ENCODE measurements at regions not wholly inside any gene's neighbourhood (a gene's known extent, or its start where the extent isn't known, plus 50 kb on each side); places are given as distances from the start of the nearest gene placed in this dataset.

DNA sequence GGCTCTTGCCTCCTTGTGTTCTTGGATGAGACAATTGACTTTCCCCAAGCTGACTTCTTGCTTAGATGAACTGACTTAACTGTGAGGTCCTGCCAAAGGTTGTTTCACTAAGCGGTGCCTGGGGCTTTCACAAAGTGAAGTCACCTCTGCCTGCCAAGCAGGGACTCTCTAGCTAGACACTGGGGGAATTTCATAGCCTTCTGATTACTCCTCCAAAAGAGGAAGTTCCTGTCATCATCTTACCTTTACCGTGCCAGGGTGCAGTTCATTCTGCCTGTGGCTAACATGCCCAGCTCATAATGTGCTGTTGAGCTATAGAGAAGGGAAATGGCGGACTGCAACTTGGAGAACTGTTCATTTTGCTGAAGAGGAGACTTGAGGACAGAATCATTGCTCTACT, 472.0 kb upstream of the WWC1 start:
- TF ChIP-seq, protein P1, sequence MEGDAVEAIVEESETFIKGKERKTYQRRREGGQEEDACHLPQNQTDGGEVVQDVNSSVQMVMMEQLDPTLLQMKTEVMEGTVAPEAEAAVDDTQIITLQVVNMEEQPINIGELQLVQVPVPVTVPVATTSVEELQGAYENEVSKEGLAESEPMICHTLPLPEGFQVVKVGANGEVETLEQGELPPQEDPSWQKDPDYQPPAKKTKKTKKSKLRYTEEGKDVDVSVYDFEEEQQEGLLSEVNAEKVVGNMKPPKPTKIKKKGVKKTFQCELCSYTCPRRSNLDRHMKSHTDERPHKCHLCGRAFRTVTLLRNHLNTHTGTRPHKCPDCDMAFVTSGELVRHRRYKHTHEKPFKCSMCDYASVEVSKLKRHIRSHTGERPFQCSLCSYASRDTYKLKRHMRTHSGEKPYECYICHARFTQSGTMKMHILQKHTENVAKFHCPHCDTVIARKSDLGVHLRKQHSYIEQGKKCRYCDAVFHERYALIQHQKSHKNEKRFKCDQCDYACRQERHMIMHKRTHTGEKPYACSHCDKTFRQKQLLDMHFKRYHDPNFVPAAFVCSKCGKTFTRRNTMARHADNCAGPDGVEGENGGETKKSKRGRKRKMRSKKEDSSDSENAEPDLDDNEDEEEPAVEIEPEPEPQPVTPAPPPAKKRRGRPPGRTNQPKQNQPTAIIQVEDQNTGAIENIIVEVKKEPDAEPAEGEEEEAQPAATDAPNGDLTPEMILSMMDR (IDR thresholded peaks at IDR 0.05; ENCODE audit: low read depth, low read length, missing control alignments) = no peak
- DNase-seq (ENCODE audit: low read depth) = peak; percentile 5
- no peak overlapping the region for H3K4me3 ChIP-seq (ENCODE audit: low read depth, low read length)

DNA sequence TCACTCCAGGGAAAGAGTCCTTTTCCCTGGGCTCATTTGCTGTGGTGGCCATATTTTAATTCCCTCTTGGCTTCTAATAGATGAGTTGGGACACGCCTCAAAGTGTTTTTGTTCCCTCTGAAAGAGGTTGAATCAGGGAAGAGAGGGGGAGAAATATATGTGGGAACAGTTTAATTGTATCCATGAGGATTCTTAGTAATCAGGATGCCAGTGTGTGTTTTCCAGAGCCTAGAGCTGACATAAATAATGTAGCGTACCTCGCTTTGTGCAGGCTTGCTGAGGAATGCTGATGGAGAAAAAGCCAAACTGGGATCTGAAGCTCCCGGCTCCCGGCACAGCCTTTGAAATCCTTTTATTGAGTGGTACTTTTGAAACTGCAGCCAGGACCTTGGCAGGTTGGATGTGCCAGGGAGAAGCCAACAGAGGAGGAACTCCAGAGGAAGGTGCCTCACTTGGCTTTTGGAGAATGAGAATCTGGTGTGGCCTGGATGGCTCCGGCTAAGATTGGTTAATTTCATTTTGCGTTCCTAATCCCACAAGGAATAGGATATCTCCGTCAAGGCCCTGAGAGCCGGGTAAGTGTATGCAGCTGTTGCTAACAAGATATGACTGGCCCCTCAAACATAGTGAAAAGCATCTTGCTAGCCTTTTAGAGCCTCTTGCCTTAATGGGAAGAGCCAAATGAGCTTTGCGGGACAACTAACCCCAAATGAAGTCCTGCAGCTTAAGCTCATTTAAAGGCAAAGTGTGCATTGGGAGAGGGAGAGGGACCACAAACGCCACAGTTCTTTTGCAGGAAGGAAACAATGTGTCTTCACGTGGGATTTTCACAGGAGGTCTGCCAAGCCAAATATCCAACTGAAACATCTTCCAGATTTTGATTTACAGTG, 471.1 kb upstream of the WWC1 start:
- TF ChIP-seq, protein P1 (IDR thresholded peaks at IDR 0.05; ENCODE audit: low read depth, low read length, missing control alignments) = no peak
- no peak for DNase-seq (ENCODE audit: low read depth)
- no peak overlapping the region for H3K4me3 ChIP-seq (ENCODE audit: low read depth, low read length)

DNA sequence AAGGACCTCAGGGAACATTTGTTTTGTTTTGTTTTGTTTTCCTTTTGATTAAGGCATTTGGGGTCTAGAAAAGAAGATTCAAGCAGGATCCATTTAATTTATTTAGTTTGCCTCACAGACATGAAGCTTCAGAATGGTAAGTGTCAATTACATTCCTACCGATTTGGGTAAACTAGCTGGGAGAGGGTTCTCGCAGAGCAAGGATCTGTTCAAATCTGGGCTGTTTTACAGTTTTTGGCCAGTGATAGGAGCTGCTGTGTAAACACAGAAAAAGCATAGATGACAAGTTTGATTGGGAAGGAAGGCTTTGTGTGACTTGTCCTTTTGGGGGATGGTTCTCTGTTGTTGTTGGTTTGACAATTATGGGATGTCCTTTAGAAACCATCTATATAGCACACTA, 470.3 kb upstream of the WWC1 start:
- TF ChIP-seq, protein P1 (IDR thresholded peaks at IDR 0.05; ENCODE audit: low read depth, low read length, missing control alignments) = no peak
- DNase-seq (ENCODE audit: low read depth) = no peak
- H3K4me3 ChIP-seq (ENCODE audit: low read depth, low read length) = no peak overlapping the region

DNA sequence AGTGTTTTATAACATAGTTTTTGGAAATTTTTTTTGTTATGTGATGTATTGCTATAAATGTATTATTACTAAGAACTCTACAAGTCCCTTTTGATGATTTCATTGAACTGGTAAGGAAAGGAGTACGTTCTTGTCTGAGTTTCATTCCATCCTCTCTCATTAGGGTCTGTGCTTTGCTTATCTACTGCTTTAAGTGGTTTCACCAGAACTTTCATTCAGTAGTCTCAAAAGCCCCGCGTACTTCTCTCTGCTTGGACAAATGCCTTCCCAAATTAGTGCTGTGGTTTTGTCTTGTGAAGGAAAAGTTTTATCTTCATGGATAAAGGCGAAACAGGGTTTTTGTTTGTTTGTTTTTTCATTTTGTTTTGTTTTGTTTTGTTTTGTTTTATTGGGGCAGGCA, 469.8 kb upstream of the WWC1 start:
- H3K4me3 ChIP-seq (ENCODE audit: low read depth, low read length) = no peak overlapping the region
- TF ChIP-seq, protein P1 (IDR thresholded peaks at IDR 0.05; ENCODE audit: low read depth, low read length, missing control alignments) = no peak
- no peak for DNase-seq (ENCODE audit: low read depth)

DNA sequence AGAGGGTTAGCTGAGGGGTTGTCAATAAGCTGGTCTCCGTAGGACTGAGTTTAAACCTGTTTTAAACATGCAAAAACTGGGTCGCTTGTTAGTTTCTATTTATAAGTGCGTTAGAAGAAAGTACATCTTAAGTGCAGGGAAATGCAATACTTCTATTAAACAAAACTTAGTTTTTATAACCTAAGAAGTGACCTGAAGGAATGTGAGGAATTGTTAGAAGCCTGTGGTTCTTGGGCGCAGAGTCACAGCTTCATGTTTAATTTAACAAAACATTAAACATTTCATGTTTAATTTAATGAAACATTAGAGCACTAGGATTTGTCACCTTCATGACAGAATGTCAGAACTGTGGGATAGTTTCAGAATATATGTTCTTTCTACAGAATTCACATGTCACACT, 469.2 kb upstream of the WWC1 start:
- no peak overlapping the region for H3K4me3 ChIP-seq (ENCODE audit: low read depth, low read length)
- TF ChIP-seq, protein P1 (IDR thresholded peaks at IDR 0.05; ENCODE audit: low read depth, low read length, missing control alignments) = no peak

DNA sequence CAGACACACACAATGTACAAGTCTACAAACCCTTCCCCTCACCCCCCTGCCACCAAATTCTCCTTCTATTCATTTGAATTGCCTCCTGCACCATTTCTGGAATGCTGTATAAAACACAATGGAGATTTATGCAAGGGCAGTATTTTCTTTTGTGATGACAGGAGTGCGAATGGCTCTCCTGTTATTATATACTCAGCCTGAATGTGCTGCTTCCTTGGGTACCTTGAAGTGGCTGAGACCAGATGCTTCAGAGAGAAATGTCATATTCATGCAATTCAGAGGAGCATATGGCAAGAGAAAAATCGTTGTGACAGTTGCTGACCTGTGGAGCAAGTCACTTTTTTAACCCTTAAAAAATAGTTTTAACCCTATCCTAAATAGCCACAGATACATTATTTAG, 468.0 kb upstream of the WWC1 start:
- no peak overlapping the region for H3K4me3 ChIP-seq (ENCODE audit: low read depth, low read length)
- TF ChIP-seq, protein P1 (IDR thresholded peaks at IDR 0.05; ENCODE audit: low read depth, low read length, missing control alignments) = no peak
- no peak for DNase-seq (ENCODE audit: low read depth)

More for the DNA sequence above, 469.2 kb upstream of the WWC1 start:
- no peak for DNase-seq (ENCODE audit: low read depth)

DNA sequence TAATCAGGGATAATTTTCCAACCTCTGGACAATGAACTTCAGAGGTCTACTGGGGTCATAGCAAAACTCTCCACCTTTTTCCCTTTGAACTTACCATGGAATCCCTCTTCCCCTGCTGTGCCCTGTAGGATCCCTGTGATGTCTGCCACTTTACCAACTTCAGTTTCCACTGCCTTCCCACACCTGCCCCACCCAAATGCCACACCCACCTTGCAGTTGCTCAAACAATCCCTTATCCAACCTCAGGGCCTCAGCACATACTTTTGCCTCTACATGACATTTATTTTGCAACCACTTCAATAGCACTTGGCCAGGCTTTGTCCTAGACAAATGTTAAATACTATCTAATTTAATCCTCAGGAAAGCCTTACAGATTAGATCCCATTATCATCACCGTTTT, 463.7 kb upstream of the WWC1 start:
- DNase-seq (ENCODE audit: low read depth) = no peak
- H3K4me3 ChIP-seq (ENCODE audit: low read depth, low read length) = no peak overlapping the region
- TF ChIP-seq, protein P1 (IDR thresholded peaks at IDR 0.05; ENCODE audit: low read depth, low read length, missing control alignments) = no peak

Measured in GM12864 (cell line).